Neural crest cell (in vitro differentiated cells): ENCODE measurements at regions not wholly inside any gene's neighbourhood (a gene's known extent, or its start where the extent isn't known, plus 50 kb on each side); places are given as distances from the start of the nearest gene placed in this dataset.
A peak's percentile ranks its signal among the peaks of the same experiment; 100 is the strongest.

Source experiments
- DNase-seq: peaks from one replicate; pipeline ENCODE4 v3.0.0; 2021; ENCODE audit warnings: low read depth, mixed read lengths, low spot score
- H3K27ac Mint-ChIP-seq: one replicate; pipeline ENCODE4 v1.8.0; 2021; ENCODE audit warnings: mild to moderate bottlenecking, mixed read lengths; ENCODE audit not compliant: unreplicated experiment
- H3K27me3 Mint-ChIP-seq: 2 replicates; pipeline ENCODE4 v1.8.0; 2021; ENCODE audit warnings: low read depth, mild to moderate bottlenecking, mixed read lengths
- H3K36me3 Mint-ChIP-seq: 2 replicates; pipeline ENCODE4 v1.8.0; 2021; ENCODE audit warnings: low read depth, mild to moderate bottlenecking, mixed read lengths
- H3K4me1 Mint-ChIP-seq: 2 replicates; pipeline ENCODE4 v1.8.0; 2021; ENCODE audit warnings: mixed read lengths
- H3K4me3 Mint-ChIP-seq: one replicate; pipeline ENCODE4 v1.8.0; 2021; ENCODE audit warnings: mild to moderate bottlenecking, mixed read lengths
- H3K9me3 Mint-ChIP-seq: 2 replicates; pipeline ENCODE4 v1.8.0; 2021; ENCODE audit warnings: mixed read lengths
- CTCF ChIP-seq: fragments of 200-600 bp; sonication (generic); conservative IDR thresholded peaks from 2 replicates; pipeline ENCODE4 v1.5.0; 2021; ENCODE audit warnings: antibody characterized with exemption, mild to moderate bottlenecking

DNA sequence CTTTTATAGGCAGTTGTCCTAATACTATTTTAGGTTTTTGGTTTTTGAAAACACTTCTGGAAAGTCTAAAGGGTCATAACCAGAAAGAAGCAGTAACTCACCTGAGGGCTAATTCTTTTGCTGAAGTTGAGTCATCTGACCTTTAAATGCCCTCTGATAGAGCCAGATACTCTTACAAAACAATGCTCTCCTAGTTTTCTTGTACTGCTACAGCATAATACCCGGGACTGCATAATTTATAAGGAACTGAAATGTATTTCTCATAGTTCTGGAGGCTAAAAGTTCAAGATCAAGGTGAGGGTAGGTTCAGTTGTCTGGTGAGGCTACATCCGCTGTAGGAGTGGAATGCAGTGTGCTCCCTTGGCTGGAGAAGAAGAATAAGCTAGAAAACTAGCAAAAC, 670.3 kb downstream of the TLE4 start:
- TF ChIP-seq CTCF: no peak
- Mint-ChIP-seq H3K4me1 (no peaks in the 10 kb centered on the region), H3K36me3 (no peaks in the 10 kb centered on the region), H3K27ac (no peak overlapping the region), H3K9me3 (no peaks in the 10 kb centered on the region), H3K27me3 (no peaks in the 10 kb centered on the region), H3K4me3 (no peak overlapping the region)
- no peak for DNase-seq

DNA sequence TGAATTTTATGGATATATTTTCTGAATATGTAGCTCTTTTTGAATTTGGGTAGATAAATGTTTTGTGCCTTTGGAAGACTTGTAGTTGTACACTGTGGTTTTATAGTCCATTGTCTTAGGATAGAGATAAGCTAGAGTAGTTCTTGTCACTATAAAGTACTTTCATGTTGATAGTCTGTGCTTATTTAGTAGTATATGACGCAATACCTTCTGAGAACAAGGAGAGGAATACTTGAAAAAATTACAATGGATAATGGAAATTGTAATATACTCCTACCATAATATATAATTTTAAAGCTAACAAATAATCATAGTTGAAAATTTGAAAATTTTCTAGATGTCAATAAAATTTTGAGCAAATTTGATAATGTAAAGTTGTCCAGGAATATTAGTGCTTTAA, 664.0 kb downstream of the TLE4 start:
- TF ChIP-seq CTCF: no peak
- no peak overlapping the region for H3K27ac Mint-ChIP-seq
- H3K4me1 Mint-ChIP-seq: peaks cover 16% of the 10 kb centered on the region
- no peaks in the 10 kb centered on the region for H3K27me3 Mint-ChIP-seq
- no peak overlapping the region for H3K4me3 Mint-ChIP-seq
- no peaks in the 10 kb centered on the region for H3K36me3 Mint-ChIP-seq
- peaks cover 2% of the 10 kb centered on the region for H3K9me3 Mint-ChIP-seq
- no peak for DNase-seq

DNA sequence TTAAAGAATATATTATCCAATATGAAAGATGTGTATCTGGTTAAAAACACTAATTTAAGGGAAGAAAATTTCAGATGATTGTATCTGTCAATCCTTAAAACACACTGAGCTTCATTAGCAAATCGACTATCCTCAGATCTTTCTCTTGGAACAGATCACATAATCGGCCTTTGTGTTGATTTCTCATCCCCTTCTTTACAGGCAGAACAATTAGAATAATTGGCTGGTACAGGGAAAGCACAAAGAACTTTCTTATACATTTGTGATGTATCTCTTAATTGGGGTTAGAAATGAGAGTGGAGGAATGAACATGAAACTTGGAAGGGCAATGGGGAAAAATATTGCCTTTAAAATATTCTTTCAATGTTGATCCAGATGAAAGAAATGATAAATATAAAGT, 662.1 kb downstream of the TLE4 start:
- DNase-seq: no peak
- H3K36me3 Mint-ChIP-seq: no peaks in the 10 kb centered on the region
- peaks cover 16% of the 10 kb centered on the region for H3K4me1 Mint-ChIP-seq
- H3K4me3 Mint-ChIP-seq: no peak overlapping the region
- no peak for TF ChIP-seq CTCF
- peaks cover 3% of the 10 kb centered on the region for H3K9me3 Mint-ChIP-seq
- no peak overlapping the region for H3K27ac Mint-ChIP-seq
- no peaks in the 10 kb centered on the region for H3K27me3 Mint-ChIP-seq

GRCh38 chr9:80233102-80233843, 661.5 kb downstream of the TLE4 start:
- Mint-ChIP-seq H3K27ac (peak overlapping the region; percentile 75), H3K4me3 (no peak overlapping the region), H3K36me3 (no peaks in the 10 kb centered on the region), H3K27me3 (no peaks in the 10 kb centered on the region), H3K4me1 (peaks cover 16% of the 10 kb centered on the region), H3K9me3 (peaks cover 6% of the 10 kb centered on the region)
- TF ChIP-seq CTCF: no peak
- no peak for DNase-seq

- Mint-ChIP-seq H3K4me3 (no peak overlapping the region), H3K36me3 (no peaks in the 10 kb centered on the region), H3K27me3 (no peaks in the 10 kb centered on the region), H3K9me3 (peaks cover 10% of the 10 kb centered on the region), H3K4me1 (peaks cover 16% of the 10 kb centered on the region), H3K27ac (no peak overlapping the region)
- no peak for TF ChIP-seq CTCF
- no peak for DNase-seq
Observed at GRCh38 chr9:80231318-80232236, 659.8 kb downstream of the TLE4 start.
